ENCODE measurements at regions not wholly inside any gene's neighbourhood (a gene's known extent, or its start where the extent isn't known, plus 50 kb on each side); places are given as distances from the start of the nearest gene placed in this dataset.

DNA sequence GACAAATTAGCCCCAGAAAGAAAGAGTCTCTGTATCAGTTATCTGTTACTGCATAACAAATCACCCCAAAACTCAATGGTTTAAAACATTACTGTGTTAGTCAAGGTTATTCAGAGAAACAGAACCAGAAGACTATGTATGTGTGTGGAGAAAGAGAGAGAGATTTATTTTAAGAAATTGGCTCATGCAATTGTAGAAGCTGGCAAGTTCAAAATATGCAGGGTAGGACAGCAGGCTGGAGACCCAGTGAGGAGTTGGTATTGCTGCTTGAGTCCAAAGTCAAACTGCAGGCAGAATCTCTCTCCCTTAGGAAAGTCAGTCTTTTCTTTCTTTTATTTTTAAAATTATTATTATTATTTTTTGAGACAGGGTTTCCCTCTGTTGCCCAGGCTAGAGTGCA is 50.2 kb upstream of the TNR start:
- Histone ChIP-seq H2AFZ (ENCODE audit: control insufficient read depth, low read depth, low read length) (no peak overlapping the region), H3K9me3 (replicated peaks; ENCODE audit: control insufficient read depth, insufficient read depth, low read length) (no peaks in the 10 kb centered on the region), H3K4me1 (ENCODE audit: control insufficient read depth, insufficient read depth, low read length) (no peaks in the 10 kb centered on the region), H3K4me2 (ENCODE audit: control insufficient read depth, insufficient read depth) (no peak overlapping the region), H3K9ac (ENCODE audit: control insufficient read depth, insufficient read depth, low read length) (no peak overlapping the region), H3K4me3 (no peak overlapping the region), H3K27me3 (replicated peaks in 1 of 2; ENCODE audit: control insufficient read depth in 2 of 2, insufficient read depth in 2 of 2, low read length in 1 of 2) (peaks cover 0 to 1% of the 10 kb centered on the region in 2 experiments; a peak in 1 of 4 replicates), H4K20me1 (ENCODE audit: control insufficient read depth, insufficient read depth) (no peaks in the 10 kb centered on the region), H3K27ac (ENCODE audit: control insufficient read depth, insufficient read depth) (no peak overlapping the region), H3K79me2 (ENCODE audit: control insufficient read depth, insufficient read depth, low read length) (no peaks in the 10 kb centered on the region), H3K36me3 (ENCODE audit: control insufficient read depth in 2 of 2, insufficient read depth in 2 of 2, low read length in 1 of 2) (no peaks in the 10 kb centered on the region)
- no TSS peak for BruUV-seq (replicated peaks)
- ChIA-PET POLR2A (no interaction called here), SMC1A (ENCODE audit: uncharacterized antibody, unreplicated experiment) (no interaction called here), CTCF (interaction anchor here (1.2 kb wide), 1 partner anchor 10 kb away, joined by 3 read pairs; no protein-coding TSS in a partner anchor), RAD21 (ENCODE audit: unreplicated experiment) (no interaction called here)
- intact Hi-C loops (cut with micrococcal nuclease; ENCODE audit: unreplicated experiment) (no loop called here), in situ Hi-C loops (cut with MboI) (no loop called here)
- DNase-seq (ENCODE audit: low read depth, low spot score) (no peak), FAIRE-seq (no peak), ATAC-seq (no peak)
- TF ChIP-seq, protein P1, sequence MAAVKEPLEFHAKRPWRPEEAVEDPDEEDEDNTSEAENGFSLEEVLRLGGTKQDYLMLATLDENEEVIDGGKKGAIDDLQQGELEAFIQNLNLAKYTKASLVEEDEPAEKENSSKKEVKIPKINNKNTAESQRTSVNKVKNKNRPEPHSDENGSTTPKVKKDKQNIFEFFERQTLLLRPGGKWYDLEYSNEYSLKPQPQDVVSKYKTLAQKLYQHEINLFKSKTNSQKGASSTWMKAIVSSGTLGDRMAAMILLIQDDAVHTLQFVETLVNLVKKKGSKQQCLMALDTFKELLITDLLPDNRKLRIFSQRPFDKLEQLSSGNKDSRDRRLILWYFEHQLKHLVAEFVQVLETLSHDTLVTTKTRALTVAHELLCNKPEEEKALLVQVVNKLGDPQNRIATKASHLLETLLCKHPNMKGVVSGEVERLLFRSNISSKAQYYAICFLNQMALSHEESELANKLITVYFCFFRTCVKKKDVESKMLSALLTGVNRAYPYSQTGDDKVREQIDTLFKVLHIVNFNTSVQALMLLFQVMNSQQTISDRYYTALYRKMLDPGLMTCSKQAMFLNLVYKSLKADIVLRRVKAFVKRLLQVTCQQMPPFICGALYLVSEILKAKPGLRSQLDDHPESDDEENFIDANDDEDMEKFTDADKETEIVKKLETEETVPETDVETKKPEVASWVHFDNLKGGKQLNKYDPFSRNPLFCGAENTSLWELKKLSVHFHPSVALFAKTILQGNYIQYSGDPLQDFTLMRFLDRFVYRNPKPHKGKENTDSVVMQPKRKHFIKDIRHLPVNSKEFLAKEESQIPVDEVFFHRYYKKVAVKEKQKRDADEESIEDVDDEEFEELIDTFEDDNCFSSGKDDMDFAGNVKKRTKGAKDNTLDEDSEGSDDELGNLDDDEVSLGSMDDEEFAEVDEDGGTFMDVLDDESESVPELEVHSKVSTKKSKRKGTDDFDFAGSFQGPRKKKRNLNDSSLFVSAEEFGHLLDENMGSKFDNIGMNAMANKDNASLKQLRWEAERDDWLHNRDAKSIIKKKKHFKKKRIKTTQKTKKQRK (IDR thresholded peaks at IDR 0.05; ENCODE audit: low read depth, low read length), result no peak
- no peak for TF ChIP-seq KAT2A (conservative IDR thresholded peaks at IDR 0.05; ENCODE audit: control insufficient read depth, low read depth, low read length)
- TF ChIP-seq ZZZ3 (IDR thresholded peaks at IDR 0.05; ENCODE audit: control insufficient read depth, insufficient read length, low read depth), result no peak
- no peak for TF ChIP-seq TBL1XR1 (IDR thresholded peaks at IDR 0.05; ENCODE audit: low read depth, low read length)
- no peak for TF ChIP-seq SMAD5 (IDR thresholded peaks at IDR 0.05; ENCODE audit: low read depth)
- no peak for TF ChIP-seq TCF3 (IDR thresholded peaks at IDR 0.05; ENCODE audit: borderline replicate concordance, insufficient read depth, low read depth, low read length)
- no peak for TF ChIP-seq GATAD2B (conservative IDR thresholded peaks at IDR 0.05; ENCODE audit: low read depth)
- TF ChIP-seq CBX3 (IDR thresholded peaks at IDR 0.05; ENCODE audit: borderline replicate concordance, low read depth), result no peak
- TF ChIP-seq NR2F1 (conservative IDR thresholded peaks at IDR 0.05), result no peak
- TF ChIP-seq HCFC1 (IDR thresholded peaks at IDR 0.05; ENCODE audit: low read length), result no peak
- no peak for TF ChIP-seq GABPA (IDR thresholded peaks at IDR 0.05; ENCODE audit: low read depth)
- TF ChIP-seq, protein P2, sequence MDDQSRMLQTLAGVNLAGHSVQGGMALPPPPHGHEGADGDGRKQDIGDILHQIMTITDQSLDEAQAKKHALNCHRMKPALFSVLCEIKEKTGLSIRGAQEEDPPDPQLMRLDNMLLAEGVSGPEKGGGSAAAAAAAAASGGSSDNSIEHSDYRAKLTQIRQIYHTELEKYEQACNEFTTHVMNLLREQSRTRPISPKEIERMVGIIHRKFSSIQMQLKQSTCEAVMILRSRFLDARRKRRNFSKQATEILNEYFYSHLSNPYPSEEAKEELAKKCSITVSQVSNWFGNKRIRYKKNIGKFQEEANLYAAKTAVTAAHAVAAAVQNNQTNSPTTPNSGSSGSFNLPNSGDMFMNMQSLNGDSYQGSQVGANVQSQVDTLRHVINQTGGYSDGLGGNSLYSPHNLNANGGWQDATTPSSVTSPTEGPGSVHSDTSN (IDR thresholded peaks at IDR 0.05; ENCODE audit: insufficient replicate concordance, low read depth, low read length), result no peak
- no peak for TF ChIP-seq CBFB (IDR thresholded peaks at IDR 0.05; ENCODE audit: low read depth)
- TF ChIP-seq NR2C1 (IDR thresholded peaks at IDR 0.05), result no peak
- no peak for TF ChIP-seq ZNF24 (IDR thresholded peaks at IDR 0.05)
- TF ChIP-seq, protein P3, sequence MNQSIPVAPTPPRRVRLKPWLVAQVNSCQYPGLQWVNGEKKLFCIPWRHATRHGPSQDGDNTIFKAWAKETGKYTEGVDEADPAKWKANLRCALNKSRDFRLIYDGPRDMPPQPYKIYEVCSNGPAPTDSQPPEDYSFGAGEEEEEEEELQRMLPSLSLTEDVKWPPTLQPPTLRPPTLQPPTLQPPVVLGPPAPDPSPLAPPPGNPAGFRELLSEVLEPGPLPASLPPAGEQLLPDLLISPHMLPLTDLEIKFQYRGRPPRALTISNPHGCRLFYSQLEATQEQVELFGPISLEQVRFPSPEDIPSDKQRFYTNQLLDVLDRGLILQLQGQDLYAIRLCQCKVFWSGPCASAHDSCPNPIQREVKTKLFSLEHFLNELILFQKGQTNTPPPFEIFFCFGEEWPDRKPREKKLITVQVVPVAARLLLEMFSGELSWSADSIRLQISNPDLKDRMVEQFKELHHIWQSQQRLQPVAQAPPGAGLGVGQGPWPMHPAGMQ (IDR thresholded peaks at IDR 0.05; ENCODE audit: borderline replicate concordance), result no peak
